GM21367 (cell line): ENCODE measurements at regions not wholly inside any gene's neighbourhood (a gene's known extent, or its start where the extent isn't known, plus 50 kb on each side); places are given as distances from the start of the nearest gene placed in this dataset.

ENCODE experiments used
- ATAC-seq: cut with Tn5 transposase; IDR thresholded peaks from one replicate; pipeline ENCODE4 v1.9.1; 2021; ENCODE audit not compliant: unreplicated experiment

DNA sequence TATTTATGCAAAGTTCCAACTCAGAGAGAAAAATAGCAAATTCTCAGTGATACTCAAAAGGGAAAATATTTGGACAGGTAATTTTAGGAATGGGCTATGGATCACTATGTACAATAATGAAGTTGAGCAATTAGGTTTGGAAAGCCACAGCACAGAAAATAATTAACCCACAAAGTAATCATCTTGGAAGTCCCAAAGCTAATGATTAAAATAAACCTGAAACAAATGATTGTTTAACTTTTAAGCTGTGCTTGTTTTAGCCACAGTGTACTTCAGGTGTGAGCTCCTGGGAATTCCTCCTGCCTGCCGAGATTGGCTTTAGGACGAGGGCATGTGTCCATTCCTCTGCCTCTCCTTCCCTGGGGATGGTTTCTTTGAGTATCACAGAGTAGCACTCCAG is 403.9 kb downstream of the ZSWIM6 start:
- no peak for ATAC-seq

DNA sequence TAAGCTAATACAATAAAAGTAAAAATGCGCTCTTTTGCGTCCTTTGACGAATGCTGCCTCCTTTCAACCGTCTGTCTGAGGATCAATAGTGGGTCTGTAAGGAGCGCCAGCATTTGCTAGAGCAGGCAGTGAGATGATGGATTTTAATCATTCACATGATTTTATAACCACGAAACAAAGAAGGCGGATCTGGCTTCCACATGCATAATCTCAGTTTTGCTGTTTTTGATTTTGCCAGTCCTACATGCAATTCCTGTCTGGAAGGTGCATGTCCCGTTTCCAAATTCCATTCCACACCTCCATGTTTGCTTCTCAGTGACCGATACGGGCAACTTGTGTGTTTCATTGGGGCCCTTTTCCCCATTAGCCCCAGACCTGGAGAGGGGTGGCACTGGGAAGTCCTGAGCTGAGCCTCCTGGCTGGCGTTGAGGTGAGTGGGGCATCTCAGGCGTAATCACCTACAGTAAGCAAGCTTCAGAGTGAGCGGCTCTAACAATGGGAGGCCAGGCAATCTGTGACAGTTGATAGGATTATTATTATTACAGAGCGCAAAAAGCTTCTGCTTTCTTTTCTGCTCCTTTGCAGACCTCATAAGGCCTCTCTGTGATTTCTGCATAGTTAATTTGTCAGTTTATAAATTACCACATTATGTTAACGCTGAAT is 405.4 kb downstream of the ZSWIM6 start:
- no peak for ATAC-seq

DNA sequence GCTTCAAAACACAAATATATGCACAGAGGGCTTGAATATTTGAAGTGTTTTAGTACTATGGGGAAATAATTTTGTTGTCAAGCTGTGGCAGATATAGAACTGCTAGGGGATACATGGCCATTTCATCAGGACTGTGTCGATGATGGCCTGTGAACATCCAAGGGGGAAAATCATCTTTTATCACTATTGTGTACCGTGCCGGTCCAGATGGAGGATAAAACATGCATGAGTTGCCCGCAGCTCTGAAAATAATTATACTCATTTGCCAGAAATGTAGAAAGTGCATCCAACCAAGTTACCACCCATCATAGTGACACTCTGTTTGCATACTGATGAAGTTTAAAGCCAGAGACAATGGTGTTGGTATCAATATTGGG is 405.9 kb downstream of the ZSWIM6 start:
- ATAC-seq: no peak

DNA sequence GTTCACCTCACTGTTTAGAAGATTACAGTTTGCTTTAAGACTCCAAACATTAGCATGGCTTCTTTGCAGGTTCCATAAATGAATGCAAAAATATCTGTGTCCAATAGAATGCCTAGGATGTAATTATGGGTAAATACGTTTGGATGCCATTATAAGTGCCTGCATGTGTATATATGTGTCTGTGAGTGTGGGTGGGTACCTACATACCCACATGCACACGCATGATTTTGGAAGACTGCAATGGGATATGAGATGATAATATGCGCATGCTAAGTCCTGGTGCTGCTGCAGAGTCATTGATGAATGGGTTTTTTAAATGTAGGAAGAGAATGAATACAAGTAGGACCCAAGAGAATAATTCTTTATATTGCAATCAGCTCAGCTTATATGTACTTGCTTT is 406.4 kb downstream of the ZSWIM6 start:
- no peak for ATAC-seq

DNA sequence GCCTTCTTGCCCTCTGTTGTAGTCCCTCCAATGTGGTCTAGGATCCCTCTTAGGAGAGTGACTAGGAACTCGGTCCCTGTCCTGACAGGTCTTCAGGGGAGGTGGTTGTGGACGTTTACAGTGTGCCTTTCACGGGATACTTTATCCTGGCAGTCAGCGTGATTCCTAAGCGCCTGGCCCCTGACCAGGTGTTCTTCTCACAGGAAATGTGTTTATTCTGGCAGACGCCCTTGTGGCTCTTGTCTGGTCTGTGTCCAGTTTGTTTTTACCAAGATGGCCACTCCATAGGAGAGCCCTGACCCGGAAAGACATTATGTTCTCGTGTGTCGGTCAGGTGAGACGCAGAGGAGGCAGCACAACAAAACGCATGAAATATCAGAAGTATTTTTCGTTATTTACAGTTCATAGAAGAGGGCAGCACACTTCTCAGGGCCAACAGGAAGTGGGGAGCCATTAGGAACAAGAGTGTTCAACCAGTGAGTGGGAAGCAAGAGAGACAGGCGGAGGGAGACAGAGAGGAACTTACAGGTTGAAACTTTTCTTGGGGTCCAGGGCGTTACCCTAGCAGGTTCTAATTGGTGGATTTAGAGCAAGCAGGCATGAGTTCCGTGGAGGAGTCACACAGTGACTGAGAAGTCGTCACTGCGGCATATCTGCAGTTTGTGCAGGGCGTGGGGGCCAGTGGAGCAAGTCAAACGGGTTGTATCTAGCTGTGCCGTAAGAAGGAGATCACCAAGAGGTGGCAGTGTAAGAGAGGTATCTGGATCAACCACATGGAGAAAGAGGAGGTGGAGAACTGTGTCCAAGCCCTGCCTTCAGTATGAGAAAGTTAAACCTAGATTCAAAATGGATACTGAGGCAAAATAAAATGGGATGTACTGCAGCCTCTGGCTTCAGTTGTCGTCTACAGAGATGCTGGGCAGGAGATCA is 412.9 kb downstream of the ZSWIM6 start:
- ATAC-seq: no peak

DNA sequence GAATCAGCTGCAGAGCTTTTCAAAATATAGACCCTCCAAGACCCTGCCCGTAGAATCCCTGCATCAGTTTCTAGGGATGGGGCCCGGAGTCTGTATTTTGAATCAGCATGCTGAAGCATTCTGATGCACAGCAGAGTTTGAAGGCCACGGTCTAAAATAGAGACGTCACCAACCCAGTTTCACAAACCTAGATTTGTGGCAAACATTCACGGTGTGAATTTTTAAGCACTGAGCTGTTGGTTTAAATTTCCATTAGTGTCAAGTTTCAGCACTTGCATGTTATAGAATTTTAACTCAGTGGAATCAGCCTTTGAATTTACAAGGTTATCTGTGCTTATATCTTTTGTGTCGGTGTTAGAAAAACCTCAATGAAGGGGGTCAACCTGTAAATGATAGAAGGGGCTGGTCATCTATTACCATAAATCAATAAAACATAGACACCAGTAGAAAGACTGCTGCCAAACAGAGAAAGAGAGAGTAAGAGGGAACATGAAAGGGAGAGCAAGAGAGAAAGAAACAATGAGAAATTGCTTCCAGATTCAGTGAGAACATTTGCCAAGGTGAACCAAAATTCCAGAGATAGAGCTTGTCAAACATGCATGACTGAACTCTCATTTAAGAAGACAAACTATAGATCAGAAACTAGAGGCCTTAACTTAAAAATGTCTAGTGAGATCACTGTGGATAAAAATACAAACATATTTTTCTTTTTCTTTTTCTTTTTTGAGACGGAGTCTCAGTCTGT is 414.9 kb downstream of the ZSWIM6 start:
- ATAC-seq: no peak

DNA sequence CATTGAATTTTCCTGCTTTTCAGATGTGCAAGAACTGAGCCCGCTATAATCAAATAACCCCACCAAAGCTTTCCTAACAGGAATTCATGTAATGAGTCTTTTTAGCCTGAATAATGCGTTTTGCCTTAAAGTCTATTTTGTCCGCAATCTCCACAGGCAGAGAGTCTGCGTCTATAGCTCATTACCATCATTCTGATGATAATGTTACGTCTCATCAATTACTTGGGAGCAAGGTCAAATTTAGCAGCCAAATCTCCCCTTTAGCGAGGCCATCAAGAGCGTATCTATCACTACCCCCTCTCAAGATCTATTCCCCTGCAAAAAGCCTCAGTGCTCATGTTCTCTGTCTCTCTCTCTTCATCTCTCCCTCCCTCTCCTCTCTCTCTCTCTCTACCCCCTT is 416.1 kb downstream of the ZSWIM6 start:
- ATAC-seq: no peak

DNA sequence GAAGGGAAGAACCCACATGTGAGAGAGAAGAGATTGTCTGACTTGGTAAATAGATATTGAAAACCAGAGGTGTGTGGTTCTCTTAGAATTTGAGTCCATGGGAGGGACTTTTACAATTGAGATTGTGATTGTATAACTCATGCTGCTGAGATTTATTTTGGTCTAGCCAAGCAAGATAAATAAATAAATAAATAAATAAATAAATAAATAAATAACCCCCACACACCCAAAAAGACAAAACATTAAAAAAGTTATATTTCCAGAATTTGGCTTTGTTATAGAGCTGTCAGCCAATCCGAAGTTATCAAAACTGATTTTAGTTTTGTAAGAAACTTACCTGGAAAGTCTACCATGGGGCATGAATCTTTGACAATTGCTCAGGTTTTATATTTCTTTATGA is 416.6 kb downstream of the ZSWIM6 start:
- no peak for ATAC-seq

DNA sequence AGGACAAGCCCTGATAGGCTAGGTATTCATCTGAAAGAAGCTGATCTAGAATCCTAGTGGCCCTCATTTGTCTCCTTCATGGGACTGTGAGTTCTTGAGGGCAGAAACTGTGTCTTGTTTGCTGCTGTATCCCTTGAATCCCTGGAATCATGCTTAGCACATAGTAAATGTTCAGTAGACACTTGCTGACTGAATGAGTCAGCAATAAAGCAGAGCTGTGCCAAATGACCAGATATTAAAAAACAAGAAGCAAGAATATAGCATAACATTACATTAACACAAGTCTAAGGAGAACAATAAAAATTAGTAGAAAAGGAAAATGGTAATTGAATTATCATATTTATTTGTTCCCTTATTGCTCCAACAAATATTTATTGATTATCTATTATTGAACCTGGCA is 420.5 kb downstream of the ZSWIM6 start:
- no peak for ATAC-seq

DNA sequence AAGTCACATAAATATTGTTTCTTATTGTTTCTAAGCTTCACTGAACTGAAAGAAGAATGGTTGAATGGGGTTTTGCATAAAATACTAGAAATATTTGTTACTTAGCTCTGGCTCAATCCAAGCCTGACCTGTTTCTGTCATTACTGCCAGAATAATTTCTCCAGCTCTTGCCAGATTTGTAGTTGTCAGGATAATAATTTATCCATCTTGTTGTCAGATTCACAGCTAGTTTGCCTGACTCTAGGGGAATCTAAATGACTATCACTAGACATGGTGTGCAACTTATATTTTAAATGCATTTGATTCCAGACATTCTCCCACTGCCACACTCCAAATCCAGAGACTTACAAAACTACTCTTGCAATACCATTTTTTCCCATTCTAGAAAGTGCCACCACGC is 422.7 kb downstream of the ZSWIM6 start:
- no peak for ATAC-seq

DNA sequence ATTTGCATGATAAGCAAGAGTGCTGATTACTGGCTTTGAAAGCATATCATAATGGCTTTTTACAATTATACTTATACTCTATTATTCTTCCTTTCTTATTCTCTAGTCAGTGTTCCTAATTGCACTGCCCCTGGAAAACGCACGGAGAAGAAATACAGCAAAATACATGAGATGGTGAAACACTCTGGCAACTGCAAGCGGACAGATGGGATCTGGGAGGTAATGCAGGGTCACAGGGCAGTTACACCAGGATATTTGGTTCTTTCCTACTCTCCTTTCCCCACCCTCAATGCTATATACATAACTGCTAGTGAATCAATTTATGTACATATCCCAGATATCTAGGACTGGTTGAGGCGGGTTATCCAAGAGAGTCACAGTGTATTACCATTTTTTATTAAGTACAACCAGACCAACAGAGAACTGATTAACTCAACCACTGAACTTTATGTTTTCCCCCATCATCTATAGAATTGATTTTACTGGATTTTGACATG is 423.7 kb downstream of the ZSWIM6 start:
- ATAC-seq: no peak

DNA sequence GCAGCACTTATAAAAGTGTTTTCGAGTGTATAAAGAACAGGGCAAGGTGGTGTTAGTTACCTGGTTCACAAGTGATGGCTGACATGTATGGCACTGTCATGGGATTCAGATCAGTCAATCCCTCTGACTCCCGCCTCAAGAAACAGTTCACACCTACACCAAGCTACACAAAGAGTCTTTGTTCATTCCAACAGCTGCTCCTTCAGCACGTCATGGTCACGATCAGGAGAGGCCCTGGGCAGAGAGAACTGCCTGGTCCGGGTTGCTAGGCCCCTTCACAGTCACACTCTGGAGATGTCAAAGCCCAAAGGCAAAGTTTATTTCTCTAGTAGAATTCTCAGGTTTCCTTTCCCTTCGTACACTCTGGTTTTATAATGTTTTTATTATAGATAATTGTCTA is 426.7 kb downstream of the ZSWIM6 start:
- ATAC-seq: no peak

DNA sequence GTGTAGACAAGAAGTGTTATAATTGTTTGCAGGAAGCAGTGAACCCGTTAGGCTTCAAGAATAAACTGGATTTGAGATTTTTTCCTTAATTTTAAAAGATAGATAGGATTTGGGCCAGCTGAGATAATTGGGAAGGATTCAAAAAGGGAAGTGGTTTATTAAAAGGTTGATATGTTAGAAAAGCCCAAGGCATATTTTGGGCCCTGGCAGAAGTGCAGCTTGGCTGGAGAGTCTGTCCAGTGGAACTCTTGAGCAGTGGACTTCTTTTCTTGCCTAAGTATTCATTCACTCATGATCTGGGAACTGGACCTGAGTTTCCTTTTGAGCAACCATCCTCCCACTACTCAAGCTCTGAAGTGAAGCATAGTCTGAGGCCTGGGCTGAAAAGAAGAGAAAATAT is 433.4 kb downstream of the ZSWIM6 start:
- ATAC-seq: no peak

DNA sequence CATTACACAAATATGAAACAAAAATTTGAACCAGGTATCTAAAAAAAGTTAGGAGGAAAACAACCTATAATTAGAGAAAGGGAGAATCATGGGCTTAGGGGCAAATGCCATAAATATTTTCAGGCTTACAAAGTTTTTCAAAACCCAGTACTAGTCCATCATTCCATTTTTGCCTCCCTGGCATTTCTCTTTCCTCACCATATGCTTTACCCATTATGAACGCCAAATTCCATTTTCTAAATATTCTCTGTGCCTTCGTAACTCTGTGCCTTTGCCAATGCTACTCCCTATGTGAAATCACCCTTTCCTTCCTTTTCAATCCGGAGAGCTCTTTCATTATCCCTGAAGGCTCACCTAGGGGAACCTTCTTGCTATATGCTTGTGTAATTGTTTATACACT is 434.1 kb downstream of the ZSWIM6 start:
- ATAC-seq: no peak

DNA sequence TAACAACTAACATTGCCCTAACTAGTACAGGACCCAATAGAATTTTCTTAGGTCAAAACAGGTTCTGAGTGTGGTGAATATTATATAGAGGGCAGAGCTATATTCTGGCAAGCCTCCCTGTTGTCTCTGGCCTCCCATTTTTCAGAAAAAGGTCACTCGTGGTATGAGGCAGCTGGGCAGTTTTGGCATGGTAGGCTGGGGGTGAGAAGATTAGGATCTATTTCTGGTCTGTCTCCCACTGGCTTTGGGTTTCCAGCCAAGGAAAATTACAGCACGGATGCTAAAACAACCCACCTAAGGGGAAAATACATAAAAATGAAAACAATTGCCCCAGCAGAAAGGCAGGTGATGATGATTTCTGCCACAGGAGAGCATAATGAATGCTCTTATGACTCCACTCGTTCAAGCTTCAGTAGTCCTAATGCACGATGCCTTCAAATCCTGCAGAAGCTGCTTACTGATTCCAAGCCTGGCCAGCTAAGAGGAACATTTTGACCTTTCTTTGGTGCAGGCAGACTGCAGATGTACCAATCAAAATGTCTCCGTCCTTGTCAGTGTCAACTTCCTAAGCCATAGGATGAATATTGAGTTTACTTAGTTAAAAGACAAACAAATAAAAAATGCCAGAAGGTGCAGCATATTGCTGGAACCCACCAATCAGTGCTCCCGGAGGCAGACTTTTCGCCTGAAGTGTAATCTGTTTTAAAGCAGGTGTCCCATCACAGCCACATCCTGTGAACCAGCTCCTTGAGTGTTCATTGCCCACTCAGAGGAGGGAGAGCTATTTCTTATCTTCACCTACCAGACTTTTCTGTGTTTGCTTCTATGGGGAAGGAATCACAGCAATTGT is 435.4 kb downstream of the ZSWIM6 start:
- no peak for ATAC-seq

DNA sequence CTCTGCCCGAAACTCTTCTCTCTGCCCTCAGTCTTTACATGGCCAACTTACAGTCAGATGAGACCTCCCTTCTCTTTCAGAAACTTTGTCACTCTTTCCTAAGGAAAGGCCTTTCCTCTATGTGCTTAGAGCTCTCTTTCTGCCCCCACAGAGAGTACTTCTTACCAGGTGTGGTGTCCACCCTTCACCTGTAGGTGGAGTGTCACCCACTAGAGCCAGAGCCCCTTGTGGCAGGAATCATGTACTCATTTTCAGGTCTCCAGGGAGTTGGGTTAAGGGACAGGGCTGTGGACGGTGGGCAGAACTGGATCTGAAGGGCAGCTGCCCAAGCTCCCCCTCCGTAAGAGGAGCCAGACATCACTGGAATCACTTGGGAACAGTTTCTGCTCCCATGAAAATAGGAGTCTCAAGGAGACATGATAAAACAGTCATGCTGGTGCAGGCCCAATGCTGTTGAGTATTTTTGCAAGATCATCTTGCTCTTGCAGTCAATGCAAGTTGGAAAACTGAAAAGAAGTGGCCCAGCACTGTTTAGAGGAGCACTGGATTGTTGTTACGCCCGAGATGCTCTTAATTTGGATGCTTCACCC is 436.7 kb downstream of the ZSWIM6 start:
- ATAC-seq: peak; percentile 97

DNA sequence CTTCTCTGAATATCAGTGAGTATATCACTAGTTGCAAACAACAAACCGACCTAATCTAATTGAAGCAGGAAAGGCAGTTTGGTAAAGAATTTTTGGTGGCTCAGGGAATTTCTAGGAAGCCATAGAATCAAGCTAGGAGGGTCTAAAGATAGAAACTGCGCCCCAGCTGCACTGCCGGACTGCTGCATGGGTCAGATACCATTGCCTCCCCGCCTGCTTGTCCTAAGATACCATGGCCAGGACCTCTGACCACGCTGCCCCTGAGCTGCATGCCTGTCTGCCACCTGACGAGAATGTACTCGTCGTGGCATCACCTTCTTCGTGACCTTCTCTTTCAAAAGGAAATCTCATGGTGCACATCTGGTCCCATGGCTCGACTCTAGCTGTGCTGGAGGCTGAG is 439.0 kb downstream of the ZSWIM6 start:
- no peak for ATAC-seq

DNA sequence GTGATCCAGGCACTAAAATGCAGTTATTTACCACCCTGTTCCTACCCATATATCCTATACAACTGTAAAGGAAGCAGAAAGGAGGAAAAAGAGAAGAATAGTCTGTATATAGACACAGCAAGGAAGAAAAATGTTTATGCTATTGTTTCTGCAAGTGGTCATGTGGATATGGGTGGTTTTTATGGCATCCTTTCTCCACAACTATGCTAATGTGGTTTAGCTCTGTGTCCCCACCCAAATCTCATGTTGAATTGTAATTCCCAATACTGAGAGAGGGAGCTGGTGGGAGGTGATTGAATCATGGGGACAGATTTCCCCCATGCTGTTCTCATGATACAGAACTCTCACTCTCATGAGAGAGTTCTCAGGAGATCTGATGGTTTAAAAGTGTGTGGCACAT is 439.8 kb downstream of the ZSWIM6 start:
- no peak for ATAC-seq

DNA sequence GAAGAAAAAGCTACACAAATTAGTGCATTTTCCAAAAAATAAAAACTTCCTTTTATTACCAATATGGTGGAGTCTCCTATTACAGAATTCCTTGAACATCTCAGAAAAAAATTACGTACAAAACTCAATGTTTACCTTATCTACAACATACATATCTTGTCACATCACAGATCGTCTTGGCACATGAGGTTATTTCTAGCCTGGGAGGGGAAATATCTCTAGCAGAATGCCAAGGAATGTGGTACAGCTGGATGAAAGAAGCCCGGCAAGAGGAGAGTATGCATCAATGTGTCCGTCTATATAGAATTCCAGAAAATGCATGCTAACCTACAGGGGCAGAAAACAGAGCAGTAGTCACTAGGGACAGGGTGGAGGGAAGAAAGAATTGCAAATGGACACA is 443.8 kb downstream of the ZSWIM6 start:
- no peak for ATAC-seq

DNA sequence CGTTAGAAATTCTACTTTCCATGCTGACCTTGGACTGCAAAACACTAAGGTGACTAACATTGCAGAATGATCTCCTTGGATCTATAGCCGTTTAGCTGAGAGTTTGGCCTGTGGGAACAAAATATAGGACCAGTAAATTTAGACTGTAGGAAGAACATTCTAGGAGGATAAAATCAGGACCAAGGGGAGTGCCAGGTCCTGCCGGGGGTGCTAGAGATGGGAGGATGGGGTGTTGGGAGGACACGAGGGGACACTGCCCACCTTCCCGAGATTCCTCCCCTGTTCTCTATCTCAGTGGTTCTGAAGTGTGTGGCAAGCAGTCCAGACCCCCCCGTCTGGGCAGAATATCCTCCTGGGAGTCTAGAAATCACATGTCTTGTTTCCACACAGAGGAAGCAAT is 445.2 kb downstream of the ZSWIM6 start:
- ATAC-seq: no peak
